ENCODE measurements at regions not wholly inside any gene's neighbourhood (a gene's known extent, or its start where the extent isn't known, plus 50 kb on each side); places are given as distances from the start of the nearest gene placed in this dataset.

- TF ChIP-seq CTCF (IDR thresholded peaks at IDR 0.05) (no peak), POLR2A (IDR thresholded peaks at IDR 0.05) (no peak)
These were observed 90.7 kb upstream of the TBX3 start for GRCh38 chr12:114774699-114775098.
